ENCODE measurements at regions not wholly inside any gene's neighbourhood (a gene's known extent, or its start where the extent isn't known, plus 50 kb on each side); places are given as distances from the start of the nearest gene placed in this dataset.

DNA sequence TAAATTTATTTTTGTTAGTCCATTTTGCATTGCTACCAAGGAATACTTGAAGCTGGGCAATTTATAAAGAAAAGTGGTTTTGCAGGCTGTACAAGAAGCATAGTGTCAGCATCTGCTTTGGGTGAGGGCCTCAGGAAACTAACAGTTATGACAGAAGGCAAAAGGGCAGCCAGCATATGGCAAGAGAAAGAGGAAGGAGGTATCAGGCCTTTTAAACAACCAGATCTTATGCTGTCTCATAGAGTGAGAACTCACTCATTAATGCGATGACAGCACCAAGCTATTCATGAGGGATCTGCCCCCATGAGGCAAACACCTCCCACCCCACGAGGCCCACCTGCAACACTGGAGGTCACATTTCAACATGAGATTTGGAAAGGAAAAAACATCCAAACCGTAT, 898.4 kb downstream of the KCNT2 start:
- TF ChIP-seq, protein P1, sequence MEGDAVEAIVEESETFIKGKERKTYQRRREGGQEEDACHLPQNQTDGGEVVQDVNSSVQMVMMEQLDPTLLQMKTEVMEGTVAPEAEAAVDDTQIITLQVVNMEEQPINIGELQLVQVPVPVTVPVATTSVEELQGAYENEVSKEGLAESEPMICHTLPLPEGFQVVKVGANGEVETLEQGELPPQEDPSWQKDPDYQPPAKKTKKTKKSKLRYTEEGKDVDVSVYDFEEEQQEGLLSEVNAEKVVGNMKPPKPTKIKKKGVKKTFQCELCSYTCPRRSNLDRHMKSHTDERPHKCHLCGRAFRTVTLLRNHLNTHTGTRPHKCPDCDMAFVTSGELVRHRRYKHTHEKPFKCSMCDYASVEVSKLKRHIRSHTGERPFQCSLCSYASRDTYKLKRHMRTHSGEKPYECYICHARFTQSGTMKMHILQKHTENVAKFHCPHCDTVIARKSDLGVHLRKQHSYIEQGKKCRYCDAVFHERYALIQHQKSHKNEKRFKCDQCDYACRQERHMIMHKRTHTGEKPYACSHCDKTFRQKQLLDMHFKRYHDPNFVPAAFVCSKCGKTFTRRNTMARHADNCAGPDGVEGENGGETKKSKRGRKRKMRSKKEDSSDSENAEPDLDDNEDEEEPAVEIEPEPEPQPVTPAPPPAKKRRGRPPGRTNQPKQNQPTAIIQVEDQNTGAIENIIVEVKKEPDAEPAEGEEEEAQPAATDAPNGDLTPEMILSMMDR (IDR thresholded peaks at IDR 0.05), result no peak
- TF ChIP-seq POLR2A (IDR thresholded peaks at IDR 0.05) (no peak), EP300 (IDR thresholded peaks at IDR 0.05) (no peak)
